ENCODE measurements at regions not wholly inside any gene's neighbourhood (a gene's known extent, or its start where the extent isn't known, plus 50 kb on each side); places are given as distances from the start of the nearest gene placed in this dataset.

DNA sequence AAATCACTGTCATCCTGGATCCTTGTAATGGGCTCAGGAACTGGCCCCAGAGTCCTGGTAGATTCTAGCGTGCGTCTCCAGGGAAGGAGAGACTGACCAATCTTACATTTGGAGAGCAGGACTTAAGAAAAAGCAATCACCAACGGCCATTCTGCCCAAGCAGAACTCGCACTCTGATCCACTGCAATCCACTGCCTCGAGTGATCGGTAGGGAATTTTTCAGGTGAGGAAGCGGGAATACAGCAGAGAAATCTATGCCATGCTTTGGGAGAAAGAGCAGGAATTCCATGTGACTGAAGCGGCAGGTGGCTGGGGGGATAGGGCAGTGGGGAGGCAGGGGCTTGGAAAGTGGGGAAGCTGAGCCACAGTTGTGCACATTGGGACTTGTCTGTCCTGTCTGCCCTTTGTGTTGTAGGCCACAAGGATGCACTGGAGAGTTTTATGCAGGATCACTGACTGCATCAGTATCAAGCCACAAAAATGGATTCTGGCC, 143.9 kb upstream of the HS3ST2 start:
- TF ChIP-seq CTCF (IDR thresholded peaks at IDR 0.05), result no peak

GRCh38 chr16:22670551-22671041, 143.4 kb upstream of the HS3ST2 start:
- no peaks in the 10 kb centered on the region for H3K9me3 Mint-ChIP-seq
- H3K4me3 Mint-ChIP-seq, result no peak overlapping the region
- no peak for TF ChIP-seq CTCF (IDR thresholded peaks at IDR 0.05)
- H3K4me1 Mint-ChIP-seq, result no peaks in the 10 kb centered on the region
- H3K36me3 Mint-ChIP-seq (ENCODE audit: low read depth), result no peaks in the 10 kb centered on the region
- no peak overlapping the region for H3K27ac Mint-ChIP-seq
- peak; percentile 45 for DNase-seq
- H3K27me3 Mint-ChIP-seq (ENCODE audit: low read depth, poor library complexity), result no peaks in the 10 kb centered on the region

More for the DNA sequence above, 143.9 kb upstream of the HS3ST2 start:
- no peaks in the 10 kb centered on the region for H3K36me3 Mint-ChIP-seq (ENCODE audit: low read depth)
- no peaks in the 10 kb centered on the region for H3K27me3 Mint-ChIP-seq (ENCODE audit: low read depth, poor library complexity)
- H3K4me3 Mint-ChIP-seq, result no peak overlapping the region
- H3K9me3 Mint-ChIP-seq, result no peaks in the 10 kb centered on the region
- no peak for DNase-seq
- no peaks in the 10 kb centered on the region for H3K4me1 Mint-ChIP-seq
- H3K27ac Mint-ChIP-seq, result no peak overlapping the region

- Mint-ChIP-seq H3K4me1 (no peaks in the 10 kb centered on the region), H3K4me3 (no peak overlapping the region), H3K9me3 (no peaks in the 10 kb centered on the region), H3K36me3 (ENCODE audit: low read depth) (no peaks in the 10 kb centered on the region), H3K27me3 (ENCODE audit: low read depth, poor library complexity) (no peaks in the 10 kb centered on the region), H3K27ac (no peak overlapping the region)
- no peak for TF ChIP-seq CTCF (IDR thresholded peaks at IDR 0.05)
- DNase-seq, result no peak
Measured at GRCh38 chr16:22671301-22672076, 142.5 kb upstream of the HS3ST2 start.

DNA sequence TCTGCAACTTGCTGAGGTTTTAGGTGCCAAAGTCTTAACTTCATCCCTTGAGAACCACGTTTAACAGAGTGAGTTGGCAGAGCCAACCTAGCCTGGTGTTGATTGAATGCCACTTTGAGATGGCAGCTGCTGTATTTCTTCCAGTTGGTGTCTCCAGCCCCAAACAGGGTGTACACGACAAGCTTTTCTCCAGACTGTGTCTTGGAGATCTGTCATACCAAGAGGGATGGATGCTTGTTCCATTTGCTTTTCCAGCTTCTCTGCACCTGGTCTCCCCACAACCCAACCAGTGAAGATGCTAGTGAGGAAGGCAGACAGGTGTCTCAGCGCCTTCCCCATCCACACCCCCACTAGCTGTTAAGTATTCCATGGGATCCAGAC, 141.1 kb upstream of the HS3ST2 start:
- no peak for TF ChIP-seq CTCF (IDR thresholded peaks at IDR 0.05)
- no peak for DNase-seq
- no peaks in the 10 kb centered on the region for H3K4me1 Mint-ChIP-seq
- H3K27me3 Mint-ChIP-seq (ENCODE audit: low read depth, poor library complexity), result peaks cover 4% of the 10 kb centered on the region
- no peak overlapping the region for H3K4me3 Mint-ChIP-seq
- H3K9me3 Mint-ChIP-seq, result no peaks in the 10 kb centered on the region
- no peak overlapping the region for H3K27ac Mint-ChIP-seq
- no peaks in the 10 kb centered on the region for H3K36me3 Mint-ChIP-seq (ENCODE audit: low read depth)

- no peak for TF ChIP-seq CTCF (IDR thresholded peaks at IDR 0.05)
- H3K36me3 Mint-ChIP-seq (ENCODE audit: low read depth), result no peaks in the 10 kb centered on the region
- peaks cover 4% of the 10 kb centered on the region for H3K27me3 Mint-ChIP-seq (ENCODE audit: low read depth, poor library complexity)
- no peak for DNase-seq
- no peak overlapping the region for H3K4me3 Mint-ChIP-seq
- H3K4me1 Mint-ChIP-seq, result no peaks in the 10 kb centered on the region
- H3K27ac Mint-ChIP-seq, result no peak overlapping the region
- H3K9me3 Mint-ChIP-seq, result no peaks in the 10 kb centered on the region
Measured at GRCh38 chr16:22673421-22673831, 140.5 kb upstream of the HS3ST2 start.

DNA sequence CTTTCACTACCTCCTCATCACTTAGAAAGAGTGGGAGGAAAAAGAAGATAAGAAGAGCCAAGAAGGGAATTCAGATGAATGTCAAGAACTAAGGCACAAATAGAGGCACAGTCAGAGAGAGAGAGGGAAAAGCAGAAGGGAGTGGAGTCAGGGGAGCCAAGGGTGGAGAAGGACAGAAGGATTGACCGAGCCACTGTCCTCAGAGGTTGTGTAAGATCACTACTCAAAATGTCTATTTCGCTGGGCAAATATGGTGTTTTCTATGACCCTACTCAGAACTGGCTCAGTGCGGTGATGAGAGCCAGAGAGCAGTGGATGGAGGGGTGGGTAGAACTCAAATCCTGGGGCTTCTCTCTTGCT, 139.2 kb upstream of the HS3ST2 start:
- H3K4me1 Mint-ChIP-seq, result no peaks in the 10 kb centered on the region
- peaks cover 4% of the 10 kb centered on the region for H3K27me3 Mint-ChIP-seq (ENCODE audit: low read depth, poor library complexity)
- H3K27ac Mint-ChIP-seq, result no peak overlapping the region
- no peak for DNase-seq
- H3K36me3 Mint-ChIP-seq (ENCODE audit: low read depth), result no peaks in the 10 kb centered on the region
- no peak overlapping the region for H3K4me3 Mint-ChIP-seq
- H3K9me3 Mint-ChIP-seq, result no peaks in the 10 kb centered on the region
- TF ChIP-seq CTCF (IDR thresholded peaks at IDR 0.05), result no peak
